22Rv1 (cell line): ENCODE measurements at regions not wholly inside any gene's neighbourhood (a gene's known extent, or its start where the extent isn't known, plus 50 kb on each side); places are given as distances from the start of the nearest gene placed in this dataset.

ENCODE experiments used
- CTCF ChIP-seq: fragments of 450-650 bp; IDR thresholded peaks from 2 replicates; pipeline ENCODE4 v1.5.1; 2017; ENCODE audit warnings: mild to moderate bottlenecking
- ZFX ChIP-seq: fragments of 450-650 bp; IDR thresholded peaks from 2 replicates; pipeline ENCODE4 v1.6.1; 2017; ENCODE audit warnings: antibody characterized with exemption, borderline replicate concordance

- TF ChIP-seq CTCF (no peak), ZFX (no peak)
Observed at GRCh38 chr12:114913871-114914801, 230.2 kb upstream of the TBX3 start.
